Activated CD4-positive, alpha-beta T cell treated with anti-CD3 and anti-CD28 coated beads for 24 hours (primary cell): ENCODE measurements at regions not wholly inside any gene's neighbourhood (a gene's known extent, or its start where the extent isn't known, plus 50 kb on each side); places are given as distances from the start of the nearest gene placed in this dataset.

Experiments used
- DNase-seq, 2 donors: peaks; one replicate each; pipeline ENCODE4 v3.0.0-alpha.2; 2020; ENCODE audit warnings: low read depth in 2 of 2

DNA sequence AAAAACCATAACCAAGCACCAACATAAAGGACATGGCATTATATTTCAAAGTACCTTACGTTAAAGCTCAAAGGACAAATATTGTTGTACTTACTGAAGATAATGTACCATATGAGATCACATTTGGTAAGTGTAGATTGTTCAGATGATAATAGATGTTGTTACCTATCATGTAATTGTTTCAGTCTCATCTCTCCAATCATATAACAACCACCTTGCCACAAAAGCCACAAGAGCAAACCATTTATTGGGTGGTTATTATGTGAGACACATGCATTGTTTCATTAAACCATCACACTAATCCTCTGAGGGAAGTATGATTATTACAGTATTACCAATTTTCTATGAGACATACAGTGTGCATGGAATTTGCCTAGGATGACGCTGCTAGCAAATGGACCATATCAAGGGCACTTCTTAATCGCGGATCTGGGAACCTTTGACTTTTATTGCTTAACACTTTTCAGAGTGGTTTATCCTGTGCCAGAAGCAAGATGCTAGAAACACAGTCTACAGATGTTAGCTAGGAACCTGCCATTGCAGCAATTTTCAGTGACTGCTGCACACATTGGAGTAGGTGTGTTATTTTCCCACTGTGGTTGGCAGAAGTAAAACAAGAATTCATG is 149.8 kb upstream of the AKIRIN2 start:
- DNase-seq = no peak

DNA sequence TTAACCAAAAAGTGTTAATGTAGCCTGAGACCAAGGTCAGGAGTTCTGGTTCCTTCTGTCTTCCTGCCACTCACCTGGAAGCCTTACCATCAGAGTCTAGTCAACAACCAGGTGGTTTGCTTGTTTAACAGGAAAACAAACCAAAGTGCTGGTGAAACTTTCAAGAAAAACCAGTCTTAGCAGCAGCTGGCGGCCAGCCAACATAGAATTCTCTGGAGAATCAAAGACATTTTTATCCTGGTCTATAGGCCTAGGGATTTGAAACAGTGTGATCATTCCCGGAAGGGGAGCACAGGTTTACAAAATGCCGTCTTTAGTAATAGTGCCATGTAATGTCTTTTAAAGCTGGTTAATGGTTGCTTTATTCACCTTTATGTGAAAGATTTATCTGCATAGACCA is 146.6 kb upstream of the AKIRIN2 start:
- DNase-seq = no peak

DNA sequence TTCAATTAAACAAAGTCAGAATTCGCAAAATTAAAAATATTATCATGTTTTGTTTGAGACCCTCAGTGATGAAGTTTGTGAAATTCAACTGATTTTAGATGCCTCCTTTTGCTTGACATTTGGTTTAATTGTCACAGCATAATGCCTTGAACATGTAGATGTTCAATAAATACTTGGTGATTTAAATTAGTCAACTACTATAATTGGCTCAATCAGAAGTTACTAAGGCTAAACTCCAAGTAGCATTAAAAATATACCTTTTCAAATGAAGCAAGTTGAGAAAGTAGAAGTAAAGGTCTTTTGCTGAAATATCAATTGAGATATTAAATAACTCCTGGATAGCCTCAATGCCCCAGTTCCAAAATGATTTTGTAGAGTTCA is 145.8 kb upstream of the AKIRIN2 start:
- no peak for DNase-seq

DNA sequence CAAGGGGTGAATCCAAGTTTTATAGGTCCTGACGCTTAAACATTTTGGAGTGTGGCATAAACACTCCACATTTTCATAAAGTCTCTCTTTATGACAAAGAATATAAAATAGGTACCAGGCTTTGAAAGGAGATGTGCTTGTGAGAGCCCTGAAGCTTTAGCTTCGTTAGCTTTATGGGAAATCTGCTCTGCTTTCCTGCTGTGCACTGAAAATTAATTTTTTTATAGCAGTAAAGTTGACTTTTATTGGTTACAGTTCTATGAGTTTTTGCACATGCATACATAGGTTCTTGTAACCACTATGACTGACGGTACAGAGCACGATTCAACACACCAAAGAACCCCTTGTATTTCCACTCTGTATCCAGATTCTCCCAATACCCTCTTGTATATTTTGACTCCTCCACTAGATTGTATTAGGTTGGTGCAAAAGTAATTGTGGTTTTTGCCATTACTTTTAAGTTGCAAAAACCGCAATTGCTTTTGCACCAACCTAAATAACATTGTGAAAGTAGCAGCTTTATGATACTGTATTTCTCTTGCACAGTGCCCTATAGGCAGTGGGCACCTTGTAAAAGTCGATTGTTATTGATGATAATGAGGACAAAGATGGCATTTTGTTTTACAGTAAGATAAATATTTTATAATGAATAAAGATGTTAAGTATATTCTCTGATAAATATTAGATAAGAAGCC is 145.2 kb upstream of the AKIRIN2 start:
- no peak for DNase-seq

DNA sequence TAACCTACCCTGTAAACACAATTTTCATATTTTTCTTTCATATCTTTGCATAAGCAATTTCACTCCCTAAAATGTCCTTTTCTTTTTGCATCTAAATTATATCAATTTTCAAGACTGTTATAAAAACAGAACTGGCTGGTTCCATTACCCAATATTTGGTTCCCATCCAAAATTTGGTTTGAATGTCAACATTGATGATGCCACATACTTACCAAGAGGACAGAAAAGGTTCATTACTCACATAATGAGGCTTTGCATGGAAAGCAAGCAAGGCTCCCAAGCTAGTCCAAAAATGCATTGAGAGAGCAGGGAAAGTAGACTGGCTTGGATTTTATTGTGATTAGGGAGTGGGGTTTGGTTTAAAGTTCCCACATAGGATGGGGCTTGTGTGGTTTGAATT is 144.4 kb upstream of the AKIRIN2 start:
- no peak for DNase-seq

DNA sequence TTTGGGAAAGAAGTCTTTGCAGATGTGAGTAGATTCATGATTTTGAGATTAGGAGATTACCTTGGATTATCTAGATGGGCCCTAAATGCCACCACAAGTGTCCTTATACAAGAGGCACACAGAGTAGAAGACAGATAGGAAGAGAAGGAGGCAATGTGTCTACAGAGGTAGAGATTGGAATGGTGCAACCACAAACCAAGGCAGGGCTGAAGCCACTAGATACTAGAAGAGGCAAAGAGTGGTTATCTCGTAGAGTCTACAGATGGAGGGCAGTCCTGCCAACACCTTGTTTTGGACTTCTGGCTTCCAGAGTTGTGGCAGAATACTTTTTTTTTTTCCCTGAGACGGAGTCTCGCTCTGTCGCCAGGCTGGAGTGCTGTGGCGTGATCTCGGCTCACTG is 138.3 kb upstream of the AKIRIN2 start:
- DNase-seq = no peak

DNA sequence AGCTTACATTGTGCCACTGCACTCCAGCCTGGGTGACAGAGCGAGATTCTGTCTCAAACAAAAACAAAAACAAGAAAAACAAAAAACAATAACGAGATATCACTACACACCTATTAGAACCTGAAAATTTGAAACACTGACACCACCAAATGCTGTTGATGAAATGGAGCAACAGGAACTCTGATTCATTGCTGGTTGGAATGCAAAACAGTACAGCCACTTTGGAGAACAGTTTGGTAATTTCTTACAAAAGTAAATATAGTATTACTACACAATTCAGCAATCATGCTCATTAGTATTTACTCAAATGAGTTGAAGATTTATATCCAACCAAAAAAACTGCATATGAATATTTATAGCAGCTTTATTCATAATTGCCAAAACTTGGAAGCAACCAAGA is 135.8 kb upstream of the AKIRIN2 start:
- no peak for DNase-seq

DNA sequence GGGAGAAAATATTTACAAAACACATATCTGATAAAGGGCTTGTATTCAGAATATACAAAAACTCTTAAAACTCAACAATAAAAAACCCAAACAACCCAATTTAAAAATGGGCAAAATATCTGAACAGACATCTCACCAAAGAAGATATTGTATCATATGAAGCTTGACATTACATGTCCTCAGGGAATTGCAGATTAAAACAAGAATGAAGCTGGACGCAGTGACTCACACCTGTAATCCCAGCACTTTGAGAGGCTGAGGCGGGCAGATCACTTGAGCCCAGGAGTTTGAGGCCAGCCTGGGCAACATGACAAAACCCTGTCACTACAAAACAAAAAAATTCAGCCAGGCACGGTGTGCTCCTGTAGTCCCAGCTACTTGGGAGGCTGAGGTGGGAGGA is 135.4 kb upstream of the AKIRIN2 start:
- DNase-seq = no peak

DNA sequence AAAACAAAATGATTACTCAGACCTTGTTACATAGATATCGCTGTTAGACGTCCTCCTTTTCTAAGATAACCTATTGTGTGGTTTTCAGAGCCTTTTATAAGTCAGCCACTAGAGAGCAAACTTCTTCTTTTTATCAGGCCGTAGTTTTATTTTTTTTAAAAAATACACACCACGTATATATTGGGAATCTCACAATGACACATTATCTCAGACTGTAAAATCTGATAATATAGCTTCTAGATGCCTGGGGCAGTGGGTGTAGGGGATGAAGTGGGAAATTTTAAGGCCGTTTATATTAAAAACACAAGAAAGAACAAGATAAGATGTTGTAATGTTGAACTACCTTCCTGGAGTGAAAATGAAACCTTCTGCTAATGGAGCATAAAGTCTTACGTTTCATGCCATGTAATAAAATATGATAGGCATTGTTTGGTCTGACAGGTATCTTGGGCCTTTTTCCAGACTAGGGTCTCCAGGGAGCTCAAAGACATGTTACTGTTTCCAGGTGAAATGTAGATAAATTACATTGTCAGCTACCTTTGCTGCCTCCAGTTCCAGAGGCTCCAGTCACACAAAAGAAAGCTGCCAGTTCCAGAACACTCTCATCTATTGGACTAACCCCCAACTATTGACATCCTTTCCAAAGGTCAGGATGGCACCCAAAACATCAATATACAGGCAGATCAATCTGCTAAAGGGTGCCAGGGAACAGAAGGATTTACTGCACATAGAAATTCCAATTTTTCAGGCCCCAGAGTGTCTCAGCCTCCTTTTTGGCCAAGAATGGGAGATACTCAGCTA is 130.2 kb upstream of the AKIRIN2 start:
- no peak for DNase-seq

DNA sequence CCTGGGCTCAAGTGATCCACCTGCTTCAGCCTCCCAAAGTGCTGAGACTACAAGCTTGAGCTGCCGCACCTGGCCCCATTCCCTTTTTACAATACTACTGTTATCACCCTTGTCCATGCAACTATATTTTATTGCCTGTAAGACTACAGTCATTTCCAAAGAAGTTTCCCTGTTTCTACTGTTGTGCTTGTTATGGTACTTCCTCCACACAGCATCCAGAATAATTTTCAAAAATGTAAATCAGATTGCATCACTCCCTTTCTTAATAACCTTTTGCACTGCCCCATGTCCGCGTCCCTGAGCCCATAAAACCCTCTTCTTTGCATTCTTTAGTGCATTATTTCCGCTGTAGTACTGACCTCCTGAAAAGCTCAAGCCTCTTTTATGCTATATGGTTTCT is 128.9 kb upstream of the AKIRIN2 start:
- DNase-seq = no peak

DNA sequence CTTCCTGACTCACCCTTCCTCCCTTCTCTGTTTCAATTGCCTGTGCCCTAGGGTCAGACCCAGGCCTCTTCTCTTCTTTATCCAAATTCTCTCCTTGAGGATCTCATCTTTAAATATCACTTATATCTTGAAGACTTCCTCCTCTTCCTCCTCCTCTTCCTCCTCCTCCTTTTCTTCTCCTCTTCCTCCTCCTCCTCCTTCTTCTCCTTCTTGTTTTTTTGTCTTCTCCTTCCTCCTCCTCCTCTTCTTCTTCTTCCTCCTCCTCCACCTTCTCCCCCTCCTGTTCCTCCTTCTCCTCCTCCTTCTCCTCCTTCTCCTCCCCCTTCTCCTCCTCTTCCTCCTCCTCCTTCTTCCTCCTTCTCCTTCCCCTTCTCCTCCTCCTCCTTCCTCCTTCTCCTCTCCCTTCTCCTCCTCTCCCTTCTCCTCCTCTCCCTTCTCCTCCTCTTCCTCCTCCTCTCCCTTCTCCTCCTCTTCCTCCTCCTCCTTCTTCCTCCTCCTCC is 127.6 kb upstream of the AKIRIN2 start:
- no peak for DNase-seq

DNA sequence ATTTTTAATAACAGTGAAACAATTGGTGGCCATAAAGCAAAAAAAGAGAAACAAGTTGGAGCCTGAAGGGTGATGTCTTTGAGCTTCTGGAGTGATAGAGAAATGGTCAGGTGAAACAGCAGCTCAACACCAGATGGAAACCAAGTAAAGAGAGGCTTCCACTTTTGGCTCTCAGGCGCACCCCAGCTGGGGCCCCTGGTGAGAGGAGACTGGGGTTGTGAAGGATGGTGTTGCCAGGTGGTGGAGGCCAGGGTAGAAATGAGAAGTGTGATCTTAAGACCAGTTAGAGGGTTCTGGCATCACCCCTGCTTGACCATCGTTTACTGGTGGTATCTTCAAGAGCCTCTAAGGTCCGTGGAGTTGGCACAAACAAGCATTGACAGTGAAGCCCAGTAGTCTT is 126.0 kb upstream of the AKIRIN2 start:
- no peak for DNase-seq

DNA sequence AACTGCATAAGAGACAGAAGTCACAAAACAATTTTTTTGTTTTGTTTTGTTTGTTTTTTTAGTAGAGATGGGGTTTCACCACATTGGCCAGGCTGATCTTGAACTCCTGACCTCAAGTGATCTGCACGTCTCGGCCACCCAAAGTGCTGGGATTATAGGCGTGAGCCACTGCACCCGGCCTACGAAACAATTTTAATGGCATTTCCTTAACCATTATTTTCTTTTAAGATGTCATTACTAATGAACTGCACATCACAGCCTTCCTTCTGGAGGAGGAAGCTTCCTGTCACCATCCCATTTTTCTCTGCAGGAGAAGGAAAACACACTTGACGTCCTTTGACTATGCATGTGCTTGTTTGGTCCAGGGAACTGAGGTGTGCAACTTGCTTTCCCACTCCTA is 125.3 kb upstream of the AKIRIN2 start:
- DNase-seq = no peak

DNA sequence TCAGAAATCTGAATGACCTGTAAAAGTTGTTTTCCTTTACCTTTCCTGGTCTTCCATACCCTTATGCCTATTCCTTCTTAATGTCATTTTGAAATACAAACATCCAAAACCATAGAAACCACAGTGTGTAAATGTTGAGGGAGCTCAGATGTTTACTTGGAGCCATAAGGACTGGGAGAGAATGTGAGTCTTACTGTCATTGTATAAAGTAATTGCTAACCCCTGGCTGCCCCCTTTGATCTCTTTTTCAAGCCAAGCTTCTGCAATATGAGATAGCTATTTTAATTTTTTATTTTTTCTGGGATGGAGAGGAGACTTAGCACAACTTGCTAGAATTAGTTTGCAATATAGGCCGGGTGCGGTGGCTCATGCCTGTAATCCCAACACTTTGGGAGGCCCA is 124.4 kb upstream of the AKIRIN2 start:
- DNase-seq = no peak

DNA sequence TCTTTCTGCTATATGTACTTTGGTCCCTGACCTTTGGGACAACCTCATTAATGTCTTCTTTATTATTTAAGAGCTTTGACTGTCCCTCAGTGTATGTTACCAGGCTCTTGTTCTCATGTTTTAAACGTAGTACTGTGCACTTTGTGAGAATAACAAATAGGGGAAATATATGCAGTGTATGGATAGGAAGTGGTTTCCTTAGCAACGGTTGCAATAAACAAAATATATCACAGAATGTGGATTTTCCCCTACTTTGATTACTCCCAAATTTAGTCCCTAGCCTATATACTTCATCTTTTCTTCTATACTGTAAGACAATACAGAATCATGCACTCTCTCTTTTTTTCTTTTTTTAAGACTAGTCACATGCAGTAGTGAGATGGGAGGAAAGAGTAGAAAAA is 123.8 kb upstream of the AKIRIN2 start:
- no peak for DNase-seq

DNA sequence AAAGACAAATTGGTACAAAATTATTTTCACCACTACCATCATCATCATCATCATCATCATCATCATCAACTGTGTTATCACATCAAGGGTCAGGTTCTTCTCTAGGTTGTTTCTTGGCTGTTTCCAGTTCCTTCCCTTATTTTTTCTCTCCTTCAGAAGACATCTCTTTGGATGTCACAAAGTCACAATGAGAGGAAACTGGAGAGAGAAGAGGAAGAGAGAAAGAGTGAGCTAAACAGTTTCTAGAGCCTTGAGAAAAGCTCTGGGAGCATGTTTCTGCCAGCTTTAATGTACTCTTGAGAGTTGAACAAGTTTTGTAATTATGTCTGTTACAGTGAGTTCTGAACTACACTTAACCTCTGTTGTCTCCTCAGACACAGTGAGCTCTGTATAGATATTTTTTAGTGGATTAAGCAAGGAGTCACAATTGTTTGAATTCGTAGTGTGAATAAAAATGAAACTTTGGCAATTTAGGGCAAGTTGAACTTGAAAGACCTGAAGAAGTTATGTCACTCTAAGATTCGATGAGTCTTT is 123.0 kb upstream of the AKIRIN2 start:
- no peak for DNase-seq

DNA sequence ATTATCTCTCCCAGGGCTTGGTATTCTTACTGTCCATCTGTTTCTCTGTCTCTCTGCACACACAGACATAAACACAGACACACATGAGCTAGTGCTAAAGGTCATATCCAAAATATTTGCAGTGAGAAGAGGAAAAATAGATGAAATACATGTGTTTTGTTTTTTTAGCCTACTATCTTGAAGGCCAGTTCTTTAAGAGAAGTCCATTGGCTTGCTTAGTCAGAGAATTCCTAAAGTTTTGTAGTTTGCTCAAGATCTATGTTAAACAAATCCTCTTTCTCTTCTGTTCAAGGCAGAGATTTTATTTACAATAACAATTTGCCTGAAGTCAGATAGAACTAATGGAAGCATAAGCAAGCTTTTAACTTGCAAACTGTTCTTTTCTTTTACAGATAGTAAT is 120.0 kb upstream of the AKIRIN2 start:
- DNase-seq = no peak

DNA sequence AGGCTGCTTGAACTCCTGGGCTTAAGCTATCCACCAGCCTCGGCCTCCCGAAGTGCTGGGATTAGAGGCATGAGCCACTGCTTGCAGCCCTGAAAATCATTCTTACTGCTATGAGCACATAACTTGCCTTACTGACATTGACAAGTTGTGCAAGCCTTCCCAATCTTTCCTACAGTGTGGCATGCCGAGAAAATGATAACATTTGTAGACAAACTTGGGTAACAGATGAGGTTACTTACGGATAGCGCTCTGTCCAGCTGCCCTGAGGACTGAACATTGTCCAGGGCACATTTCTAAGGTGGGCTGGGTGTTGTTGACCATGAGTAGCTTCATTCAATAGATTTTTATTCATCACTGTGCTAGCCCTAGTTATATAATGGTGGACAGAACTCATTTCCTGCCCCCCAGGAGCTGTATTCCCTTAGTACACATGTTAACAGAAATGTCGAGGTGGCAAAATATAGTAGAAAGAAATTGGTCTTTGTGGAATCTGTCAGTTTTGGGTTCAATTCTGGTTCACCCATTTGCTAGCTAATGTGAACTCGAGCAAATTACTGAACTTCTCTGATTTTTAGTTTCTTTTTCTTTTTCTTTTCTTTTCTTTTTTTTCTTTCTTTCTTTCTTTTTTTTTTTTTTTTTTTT is 118.4 kb upstream of the AKIRIN2 start:
- DNase-seq = no peak

DNA sequence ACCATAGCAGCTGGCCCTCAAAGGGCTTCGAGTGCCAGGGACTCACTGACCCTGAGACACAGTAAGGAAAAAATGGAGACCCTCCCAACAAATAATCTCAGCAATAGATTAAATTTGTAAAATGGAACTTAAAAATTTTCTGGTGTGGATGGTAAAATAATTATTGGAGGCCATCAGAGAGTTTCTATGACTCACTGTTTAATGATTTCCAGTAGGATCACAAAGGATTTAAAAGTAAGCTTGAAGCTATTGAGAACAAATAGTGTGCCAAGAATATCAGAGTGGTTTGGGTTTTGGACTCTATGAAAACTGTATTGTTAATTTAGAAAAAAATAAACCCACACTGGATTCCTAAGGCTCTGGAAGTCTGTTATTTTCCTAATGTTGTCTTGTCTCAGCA is 115.2 kb upstream of the AKIRIN2 start:
- no peak for DNase-seq

DNA sequence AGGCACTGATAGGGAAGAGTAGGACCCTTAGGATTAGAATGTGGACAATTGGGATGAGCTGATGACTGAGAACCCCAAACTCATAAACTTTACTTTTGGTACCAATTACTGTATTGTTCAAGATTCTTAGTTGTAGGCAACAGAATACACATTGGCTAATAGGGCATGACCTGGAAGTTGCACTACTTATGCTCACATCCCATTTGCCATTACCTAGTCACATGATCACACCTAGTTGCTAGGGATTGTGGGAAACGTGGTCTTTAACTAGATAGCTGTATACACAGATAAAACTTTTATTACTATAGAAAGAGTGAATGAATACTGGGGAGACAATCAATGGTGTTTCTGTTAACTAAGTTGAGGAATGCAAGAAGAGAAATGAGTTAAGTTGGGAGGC is 113.4 kb upstream of the AKIRIN2 start:
- no peak for DNase-seq

DNA sequence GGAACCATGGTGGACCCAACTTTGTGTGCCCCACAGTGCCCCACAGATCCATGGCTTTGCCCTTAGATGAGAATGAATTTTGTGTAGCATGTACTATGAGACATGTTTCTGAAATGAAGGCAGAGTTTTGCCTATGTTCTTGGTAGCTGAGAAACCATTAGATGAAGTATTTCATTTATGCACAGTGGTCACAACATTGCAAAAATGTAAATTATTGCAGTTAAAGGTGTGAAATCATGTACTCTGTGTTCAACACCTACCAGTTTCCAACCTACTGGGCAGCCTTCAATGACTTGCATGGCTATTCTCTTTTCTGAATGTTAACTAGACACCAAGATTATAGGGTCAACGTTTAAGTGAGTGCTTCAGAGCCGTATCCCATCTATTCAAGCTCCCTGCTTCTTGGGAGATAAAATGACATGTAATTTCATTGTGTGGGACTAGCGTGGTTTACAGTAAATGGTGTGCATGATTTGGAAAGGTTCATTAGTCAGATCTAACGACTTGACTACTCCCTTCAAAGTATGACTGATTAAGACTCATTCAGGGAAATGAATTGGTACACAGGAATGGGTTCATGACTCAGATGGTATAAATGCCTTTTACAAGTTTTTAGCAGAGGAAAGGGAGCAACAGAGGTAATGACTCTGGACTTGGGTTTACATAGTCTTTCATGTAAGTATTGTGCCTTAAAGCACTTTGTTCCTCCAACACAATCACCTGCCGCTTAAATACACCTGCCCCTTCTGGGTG is 106.1 kb upstream of the AKIRIN2 start:
- DNase-seq = no peak

DNA sequence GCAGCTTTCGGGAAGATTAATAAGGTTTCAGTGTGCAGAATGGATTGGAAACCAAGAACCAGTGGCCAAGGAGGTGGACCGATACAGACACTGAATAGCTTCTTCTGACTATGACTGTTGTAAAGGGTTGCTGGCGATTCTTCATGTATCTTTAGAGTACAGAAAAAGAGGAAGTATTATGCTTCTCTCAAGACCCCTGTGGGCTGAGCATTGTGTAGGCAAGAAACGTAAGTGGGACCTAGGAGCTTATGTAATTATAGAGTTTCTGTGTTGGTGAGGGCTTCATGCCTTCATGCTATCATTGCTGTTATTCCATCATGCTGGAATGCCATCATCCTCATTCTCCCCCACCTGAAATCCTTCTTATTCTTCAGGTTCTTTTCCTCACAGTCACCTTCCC is 105.4 kb upstream of the AKIRIN2 start:
- DNase-seq = no peak
